ENCODE measurements at regions not wholly inside any gene's neighbourhood (a gene's known extent, or its start where the extent isn't known, plus 50 kb on each side); places are given as distances from the start of the nearest gene placed in this dataset.
"Not testable (repeated sequence)": the region's sequence is repeated elsewhere in the genome, so short reads cannot be mapped to it uniquely, and the experiment has no call there.

- DNase-seq: no peak
- no peak for TF ChIP-seq CTCF (IDR thresholded peaks at IDR 0.05)
Observed at GRCh38 chrX:123088930-123089329, 95.1 kb upstream of the GRIA3 start.

GRCh38 chrX:123093792-123094191 is 90.3 kb upstream of the GRIA3 start:
- H3K9me3 ChIP-seq: no peaks in the 10 kb centered on the region
- no peak for TF ChIP-seq CTCF (IDR thresholded peaks at IDR 0.05)
- no peaks in the 10 kb centered on the region for H3K27me3 ChIP-seq (ENCODE audit: insufficient read depth in 3 of 3, low read length in 2 of 3)
- no peak overlapping the region for H3K4me3 ChIP-seq
- ATAC-seq: no peak
- no peaks in the 10 kb centered on the region for H3K4me1 ChIP-seq
- intact Hi-C loops (cut with DNase I): no loop called here
- DNase-seq: no peak
- no peak overlapping the region for H3K27ac ChIP-seq
- no peaks in the 10 kb centered on the region for H3K36me3 ChIP-seq (ENCODE audit: insufficient read depth in 1 of 2, low read depth in 1 of 2)
- WGBS, 3 donors: 72 to 77% (median 73%) methylated on average over 2 of the region's 2 CpGs

More at GRCh38 chrX:123088930-123089329, 95.1 kb upstream of the GRIA3 start:
- WGBS, 3 donors: 66 to 83% (median 77%) methylated on average over 3 of the region's 3 CpGs
- Histone ChIP-seq H3K4me1 (no peaks in the 10 kb centered on the region), H3K27me3 (ENCODE audit: insufficient read depth in 3 of 3, low read length in 2 of 3) (no peaks in the 10 kb centered on the region), H3K9me3 (no peaks in the 10 kb centered on the region), H3K4me3 (no peak overlapping the region), H3K36me3 (ENCODE audit: insufficient read depth in 1 of 2, low read depth in 1 of 2) (no peaks in the 10 kb centered on the region), H3K27ac (no peak overlapping the region)
- ATAC-seq: no peak
- intact Hi-C loops (cut with DNase I): no loop called here

- ATAC-seq (no peak), DNase-seq (no peak)
- 66 to 87% (median 76%) methylated on average over 4 of the region's 4 CpGs for WGBS, 3 donors
Observed at GRCh38 chrX:123108513-123109427, 75.3 kb upstream of the GRIA3 start.

DNA sequence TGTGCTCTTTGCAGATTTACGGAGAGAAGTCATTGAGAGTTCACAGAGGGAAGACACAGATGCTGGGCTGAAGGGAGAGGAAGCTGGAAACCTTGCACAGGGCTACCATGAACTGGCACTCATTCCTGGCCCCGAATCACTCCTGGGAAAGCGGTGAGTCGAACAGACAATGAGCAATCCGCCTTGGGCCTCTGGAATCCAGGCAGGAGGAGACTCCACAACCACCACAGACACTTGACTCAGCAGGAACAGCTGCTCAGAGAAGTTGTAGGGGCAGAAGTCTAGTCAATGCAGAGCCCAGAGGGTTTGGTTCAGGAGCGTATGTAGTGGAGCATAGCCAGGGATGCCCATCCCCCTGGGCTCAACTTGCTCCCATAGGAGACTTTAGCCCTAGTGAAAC is 62.8 kb upstream of the GRIA3 start:
- intact Hi-C loops (cut with DNase I): no loop called here
- no peak for TF ChIP-seq CTCF (IDR thresholded peaks at IDR 0.05)
- H3K27me3 ChIP-seq (ENCODE audit: insufficient read depth in 3 of 3, low read length in 2 of 3): no peaks in the 10 kb centered on the region
- H3K27ac ChIP-seq: no peak overlapping the region
- H3K36me3 ChIP-seq (ENCODE audit: insufficient read depth in 1 of 2, low read depth in 1 of 2): no peaks in the 10 kb centered on the region
- DNase-seq (no peak), ATAC-seq (no peak)
- H3K4me1 ChIP-seq: no peaks in the 10 kb centered on the region
- 74 to 77% (median 77%) methylated on average over 6 of the region's 6 CpGs for WGBS, 3 donors
- H3K9me3 ChIP-seq: no peaks in the 10 kb centered on the region
- H3K4me3 ChIP-seq: no peak overlapping the region

More at GRCh38 chrX:123108513-123109427, 75.3 kb upstream of the GRIA3 start:
- intact Hi-C loops (cut with DNase I): no loop called here
- no peaks in the 10 kb centered on the region for H3K9me3 ChIP-seq
- no peak for TF ChIP-seq CTCF (IDR thresholded peaks at IDR 0.05)
- no peak overlapping the region for H3K4me3 ChIP-seq
- H3K36me3 ChIP-seq (ENCODE audit: insufficient read depth in 1 of 2, low read depth in 1 of 2): no peaks in the 10 kb centered on the region
- H3K27ac ChIP-seq: no peak overlapping the region
- H3K4me1 ChIP-seq: no peaks in the 10 kb centered on the region
- no peaks in the 10 kb centered on the region for H3K27me3 ChIP-seq (ENCODE audit: insufficient read depth in 3 of 3, low read length in 2 of 3)

DNA sequence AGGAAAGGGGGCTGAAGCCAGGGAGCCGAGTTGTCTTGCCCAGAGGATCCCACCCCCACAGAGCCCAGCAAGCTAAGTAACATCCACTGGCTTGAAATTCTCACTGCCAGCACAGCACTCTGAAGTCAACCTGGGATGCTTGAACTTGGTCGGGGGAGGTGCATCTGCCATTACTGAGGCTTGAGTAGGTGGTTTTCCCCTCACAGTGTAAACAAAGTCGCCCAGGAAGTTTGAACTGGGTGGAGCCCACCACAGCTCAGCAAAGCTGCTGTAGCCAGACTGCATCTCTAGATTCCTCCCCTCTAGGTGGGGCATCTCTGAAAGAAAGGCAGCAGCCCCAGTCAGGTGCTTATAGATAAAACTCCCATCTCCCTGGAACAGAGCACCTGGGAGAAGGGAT is 54.3 kb upstream of the GRIA3 start:
- ATAC-seq; H3K9me3 ChIP-seq; intact Hi-C loops (cut with DNase I); DNase-seq; H3K36me3 ChIP-seq (ENCODE audit: insufficient read depth in 1 of 2, low read depth in 1 of 2); H3K27me3 ChIP-seq (ENCODE audit: insufficient read depth in 3 of 3, low read length in 2 of 3); H3K4me1 ChIP-seq; H3K4me3 ChIP-seq; H3K27ac ChIP-seq: not testable (repeated sequence)
- WGBS, 3 donors: 73 to 88% (median 75%) methylated on average over 3 of the region's 3 CpGs
